RKO (cell line): ENCODE measurements at regions not wholly inside any gene's neighbourhood (a gene's known extent, or its start where the extent isn't known, plus 50 kb on each side); places are given as distances from the start of the nearest gene placed in this dataset.
"Not testable (repeated sequence)": the region's sequence is repeated elsewhere in the genome, so short reads cannot be mapped to it uniquely, and the experiment has no call there.

ENCODE experiments used
- DNase-seq: peaks from one replicate; pipeline ENCODE4 v3.0.0-alpha.2; 2016; ENCODE audit warnings: low spot score

- DNase-seq: no peak
Observed at GRCh38 chr13:89361909-89362308, 1690.7 kb downstream of the SLITRK5 start.

GRCh38 chr13:89363144-89363543, 1692.0 kb downstream of the SLITRK5 start:
- DNase-seq: no peak

GRCh38 chr13:89372193-89372592, 1701.0 kb downstream of the SLITRK5 start:
- DNase-seq: no peak

DNA sequence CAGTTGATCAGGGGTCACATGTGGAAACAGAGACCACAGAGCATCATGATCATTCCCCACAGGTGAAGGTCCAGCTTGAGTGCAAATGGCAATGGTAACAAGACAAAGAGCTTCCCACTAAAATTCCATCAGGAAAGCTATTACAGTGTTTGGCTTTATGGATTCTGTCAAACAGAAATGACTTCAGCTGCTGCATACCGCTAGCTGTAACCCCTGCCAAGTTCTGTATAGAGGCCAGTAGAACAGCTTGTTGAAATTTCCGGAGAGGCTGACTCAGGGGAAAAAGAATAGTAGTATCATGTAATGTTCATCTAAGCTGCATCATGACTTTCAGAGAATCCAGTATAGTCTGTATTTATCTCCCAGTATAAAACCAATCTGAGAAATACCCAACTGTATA, 1704.7 kb downstream of the SLITRK5 start:
- no peak for DNase-seq

DNA sequence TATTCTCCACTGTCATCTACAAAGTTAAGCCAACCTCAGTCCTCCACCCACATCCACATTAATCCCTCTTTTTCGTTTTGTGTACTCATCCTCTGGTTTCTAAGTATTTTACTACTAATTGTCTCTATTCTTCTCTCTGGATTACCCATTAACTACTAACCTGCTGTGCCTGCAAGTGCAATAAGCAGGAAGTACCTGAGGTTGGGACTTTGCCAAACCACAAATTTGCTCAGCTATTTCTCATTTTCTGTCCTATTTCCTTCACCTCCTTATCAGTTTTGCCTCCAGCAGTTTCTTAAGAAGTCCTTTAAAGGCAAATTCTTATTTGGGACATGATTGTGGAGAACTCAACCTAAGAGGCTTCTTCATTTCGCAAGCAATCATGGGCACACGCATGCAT, 1708.9 kb downstream of the SLITRK5 start:
- DNase-seq: no peak

DNA sequence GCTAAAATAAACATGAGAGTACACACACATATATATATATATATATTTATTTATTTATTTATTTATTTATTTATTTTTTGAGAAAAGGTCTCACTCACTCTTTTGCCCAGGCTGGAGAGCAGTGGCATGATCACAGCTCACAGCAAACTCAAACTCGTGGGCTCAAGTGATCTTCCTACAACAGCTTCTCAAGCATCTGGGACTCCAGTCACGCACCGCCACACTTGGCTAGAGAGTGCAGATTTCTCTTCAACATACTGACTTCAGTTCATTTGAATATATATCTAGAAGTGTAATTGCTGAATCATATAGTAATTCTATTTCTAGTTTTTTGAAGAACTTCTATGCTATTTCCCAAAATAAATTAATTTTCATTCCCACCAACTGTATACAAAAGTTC, 1711.8 kb downstream of the SLITRK5 start:
- no peak for DNase-seq

GRCh38 chr13:89383891-89384290, 1712.7 kb downstream of the SLITRK5 start:
- DNase-seq: no peak

- no peak for DNase-seq
Observed at GRCh38 chr13:89393758-89394304, 1722.7 kb downstream of the SLITRK5 start.

- peak; percentile 41 for DNase-seq
Observed at GRCh38 chr13:89401264-89401675, 1730.1 kb downstream of the SLITRK5 start.

DNA sequence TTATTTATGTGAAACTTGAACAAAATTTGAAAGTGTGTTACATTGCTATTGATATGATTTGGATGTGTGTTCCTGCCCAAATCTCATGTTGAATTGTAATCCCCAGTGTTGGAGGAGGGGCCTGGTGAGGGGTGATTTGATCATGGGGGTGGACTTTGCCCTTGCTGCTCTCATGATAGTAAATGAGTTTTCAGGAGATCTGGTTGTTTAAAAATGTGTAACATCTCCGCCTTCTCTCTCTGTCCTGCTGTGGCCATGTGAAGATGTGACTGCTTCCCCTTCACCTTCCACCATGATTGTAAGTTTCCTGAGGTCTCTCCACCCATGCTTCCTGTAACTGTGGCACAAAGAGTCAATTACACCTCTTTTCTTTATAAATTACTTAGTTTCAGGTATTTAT, 1731.0 kb downstream of the SLITRK5 start:
- DNase-seq: no peak

DNA sequence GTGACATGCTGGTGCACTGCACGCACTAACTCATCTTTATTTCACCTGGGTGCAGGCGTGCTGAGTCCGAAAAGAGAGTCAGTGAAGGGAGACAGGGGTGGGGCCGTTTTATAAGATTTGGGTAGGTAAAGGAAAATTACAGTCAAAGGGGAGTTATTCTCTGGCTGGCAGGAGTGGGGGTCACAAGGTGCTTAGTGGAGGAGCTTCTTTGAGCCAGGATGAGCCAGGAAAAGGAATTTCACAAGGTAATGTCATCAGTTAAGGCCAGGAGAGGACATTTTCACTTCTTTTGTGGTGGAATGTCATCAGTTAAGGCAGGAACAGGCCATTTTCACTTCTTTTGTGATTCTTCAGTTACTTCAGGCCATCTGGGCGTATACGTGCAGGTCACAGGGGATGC, 1734.9 kb downstream of the SLITRK5 start:
- DNase-seq: not testable (repeated sequence)

DNA sequence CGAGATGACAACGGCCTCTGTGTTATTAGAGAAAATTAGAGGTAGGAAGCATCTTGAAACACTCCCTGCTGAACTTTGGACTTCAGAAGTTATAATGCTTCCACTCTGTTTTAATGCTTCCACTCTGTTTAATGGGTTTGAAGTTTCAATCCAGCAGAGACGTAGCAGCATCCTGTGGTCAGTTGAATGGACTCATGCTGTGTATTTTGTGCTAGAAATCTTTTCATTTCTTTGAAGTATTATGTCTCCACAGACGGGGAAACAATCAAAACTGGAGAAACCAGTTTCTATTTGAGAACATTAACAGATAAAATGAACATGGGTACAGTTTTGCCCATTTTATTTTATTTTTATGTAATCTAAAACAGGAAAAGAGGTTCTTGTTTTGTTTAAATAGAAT, 1736.2 kb downstream of the SLITRK5 start:
- DNase-seq: no peak

- DNase-seq: no peak
Observed at GRCh38 chr13:89432997-89433396, 1761.8 kb downstream of the SLITRK5 start.

DNA sequence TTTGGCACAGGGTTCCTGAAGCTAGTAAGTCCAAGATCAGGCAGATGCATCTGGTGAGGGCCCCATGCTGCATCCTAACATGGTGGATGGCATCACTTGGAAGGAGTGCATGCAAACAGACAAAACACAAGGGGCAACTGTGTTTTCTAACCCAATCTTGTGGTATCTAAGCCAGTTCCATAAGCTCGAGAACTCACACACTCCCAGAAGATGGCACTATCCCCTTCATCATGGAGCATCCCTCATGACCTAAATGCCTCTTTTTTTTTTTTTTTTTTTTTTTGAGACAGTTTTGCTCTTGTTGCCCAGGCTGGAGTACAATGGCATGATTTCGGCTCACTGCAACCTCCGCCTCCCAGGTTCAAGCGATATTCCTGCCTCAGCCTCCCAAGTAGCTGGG, 1763.5 kb downstream of the SLITRK5 start:
- peak; percentile 21 for DNase-seq

- no peak for DNase-seq
Observed at GRCh38 chr13:89454681-89455080, 1783.5 kb downstream of the SLITRK5 start.

GRCh38 chr13:89455225-89455624, 1784.1 kb downstream of the SLITRK5 start:
- no peak for DNase-seq

- no peak for DNase-seq
Observed at GRCh38 chr13:89455741-89456140, 1784.6 kb downstream of the SLITRK5 start.

GRCh38 chr13:89457977-89458376, 1786.8 kb downstream of the SLITRK5 start:
- no peak for DNase-seq

GRCh38 chr13:89458456-89458855, 1787.3 kb downstream of the SLITRK5 start:
- no peak for DNase-seq

- DNase-seq: not testable (repeated sequence)
Observed at GRCh38 chr13:89460895-89461294, 1789.7 kb downstream of the SLITRK5 start.

DNA sequence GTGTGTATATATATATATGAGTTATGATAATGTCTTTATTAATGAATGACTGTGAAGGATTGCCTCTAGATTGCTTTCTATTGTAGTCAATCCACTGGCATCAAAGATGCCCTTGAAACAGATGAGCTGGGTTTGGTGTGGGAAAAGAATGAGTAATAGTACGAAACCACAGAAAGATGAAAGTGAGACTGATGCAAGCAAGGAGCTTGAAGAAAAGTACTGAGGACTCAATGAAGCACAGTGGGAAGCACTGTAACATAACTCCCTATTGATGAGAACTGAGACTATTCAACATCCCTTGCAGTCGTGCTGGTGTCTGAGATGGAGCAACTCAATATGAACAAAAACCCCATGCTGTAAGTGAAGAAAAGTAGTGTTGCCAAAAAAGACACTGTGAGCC, 1794.2 kb downstream of the SLITRK5 start:
- peak; percentile 35 for DNase-seq

- DNase-seq: no peak
Observed at GRCh38 chr13:89468081-89468480, 1796.9 kb downstream of the SLITRK5 start.

- DNase-seq: no peak
Observed at GRCh38 chr13:89470901-89471300, 1799.7 kb downstream of the SLITRK5 start.

DNA sequence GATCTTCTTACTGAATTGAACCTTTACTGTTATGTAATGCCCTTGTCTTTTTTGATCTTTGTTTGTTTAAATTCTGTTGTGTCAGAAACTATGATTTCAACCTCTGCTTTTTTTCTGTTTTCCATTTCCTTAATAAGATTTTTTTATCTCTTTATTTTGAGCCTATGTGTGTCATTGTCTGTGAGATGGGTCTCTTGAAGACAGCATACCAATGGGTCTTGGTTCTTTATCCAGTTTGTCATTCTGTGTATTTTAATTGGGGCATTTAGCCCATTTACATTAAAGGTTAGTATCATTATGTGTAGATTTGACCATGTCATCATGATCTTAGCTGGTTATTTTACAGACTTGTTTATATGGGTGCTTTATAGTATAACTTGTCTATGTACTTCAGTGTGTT, 1803.3 kb downstream of the SLITRK5 start:
- no peak for DNase-seq

- no peak for DNase-seq
Observed at GRCh38 chr13:89486065-89486464, 1814.9 kb downstream of the SLITRK5 start.
